Gastroesophageal sphincter (tissue), 3 donors: ENCODE measurements at regions not wholly inside any gene's neighbourhood (a gene's known extent, or its start where the extent isn't known, plus 50 kb on each side); places are given as distances from the start of the nearest gene placed in this dataset.

ENCODE experiments used
- CTCF ChIP-seq, 4 experiments: fragments of 200-600 bp in 2 of 4; fragments of 450-650 bp in 2 of 4; sonication (generic) in 1 of 4; IDR thresholded peaks; one replicate each; pipeline ENCODE4 v1.5.1; 2017 to 2019; ENCODE audit warnings: antibody characterized with exemption in 4 of 4, mild to moderate bottlenecking in 2 of 4, moderate library complexity in 2 of 4
- EP300 ChIP-seq: sonication (generic); formaldehyde crosslinking; IDR thresholded peaks from one replicate; pipeline ENCODE4 v1.6.1; 2017; ENCODE audit warnings: antibody characterized with exemption, mild to moderate bottlenecking
- POLR2AphosphoS5 ChIP-seq: sonication (generic); formaldehyde crosslinking; IDR thresholded peaks from one replicate; pipeline ENCODE4 v1.6.1; 2017; ENCODE audit warnings: antibody characterized with exemption

- TF ChIP-seq EP300 (no peak), POLR2AphosphoS5 (no peak), CTCF (IDR thresholded peaks at IDR 0.05) (no peak)
Observed at GRCh38 chr3:103644450-103644849, 1209.6 kb downstream of the ZPLD1 start.
